Body of pancreas (tissue), 4 donors: ENCODE measurements at regions not wholly inside any gene's neighbourhood (a gene's known extent, or its start where the extent isn't known, plus 50 kb on each side); places are given as distances from the start of the nearest gene placed in this dataset.
"Not testable (repeated sequence)": the region's sequence is repeated elsewhere in the genome, so short reads cannot be mapped to it uniquely, and the experiment has no call there.

Experiments
- ATAC-seq: fragments of 150-250 bp; one replicate; pipeline ENCODE4 v1.9.1; 2016
- DNase-seq, 4 donors: peaks; one replicate each; pipeline ENCODE4 v3.0.0-alpha.2; 2019
- H3K27ac ChIP-seq, 4 donors: fragments of 200-600 bp; sonication (generic); 1 replicate in 3 of 4; 2 replicates in 1 of 4; pipeline versions ENCODE4 v1.5.1 to v1.6.1; 2016 to 2019; ENCODE audit warnings: mild to moderate bottlenecking in 1 of 4, mixed read lengths in 1 of 4, moderate library complexity in 1 of 4
- H3K27me3 ChIP-seq, 2 donors: fragments of 200-600 bp; sonication (generic); one replicate each; pipeline ENCODE4 v1.6.0; 2016; ENCODE audit warnings: mild to moderate bottlenecking in 1 of 2
- H3K36me3 ChIP-seq, 2 donors: fragments of 200-600 bp; sonication (generic); replicated peaks in 1 of 2; 2 replicates each; pipeline ENCODE4 v1.5.1; 2016; ENCODE audit warnings: low read depth in 2 of 2; ENCODE audit not compliant: insufficient read depth in 1 of 2
- H3K4me1 ChIP-seq: fragments of 200-600 bp; sonication (generic); one replicate; pipeline ENCODE4 v1.6.0; 2016
- H3K4me3 ChIP-seq, 2 donors: fragments of 200-600 bp; sonication (generic); 1 replicate in 1 of 2; 2 replicates in 1 of 2; pipeline ENCODE4 v1.5.1; 2016 to 2019
- H3K9me3 ChIP-seq, 3 donors: fragments of 200-600 bp; sonication (generic); 1 replicate in 2 of 3; 2 replicates in 1 of 3; pipeline ENCODE4 v1.5.1; 2016
- CTCF ChIP-seq, 7 experiments: fragments of 450-650 bp in 4 of 7; fragments of 200-600 bp in 3 of 7; sonication (generic) in 3 of 7; IDR thresholded peaks; one replicate each; pipeline ENCODE4 v1.5.1; 2016 to 2019; ENCODE audit warnings: antibody characterized with exemption in 7 of 7
- POLR2A ChIP-seq, 3 donors: fragments of 450-650 bp; IDR thresholded peaks; one replicate each; pipeline ENCODE4 v1.6.1; 2016; ENCODE audit warnings: antibody characterized with exemption in 3 of 3, mild to moderate bottlenecking in 2 of 3
- WGBS, 2 donors: methylation state at CpG; one replicate each; pipeline ENCODE4 v1.1.5; 2017; 5-methylcytosine and 5-hydroxymethylcytosine counted together
- intact Hi-C: fragments of 100-400 bp; cut with DNase I; formaldehyde crosslinking; loops from one replicate; pipeline ENCODE4 v1.15.1; 2023

- no peak overlapping the region for H3K27ac ChIP-seq
- H3K4me1 ChIP-seq: no peaks in the 10 kb centered on the region
- no peak for DNase-seq
- no peaks in the 10 kb centered on the region for H3K36me3 ChIP-seq
- no peak for ATAC-seq
- no peaks in the 10 kb centered on the region for H3K27me3 ChIP-seq
- TF ChIP-seq POLR2A (IDR thresholded peaks at IDR 0.05): no peak
- TF ChIP-seq CTCF (IDR thresholded peaks at IDR 0.05): no peak
- intact Hi-C loops: no loop called here
- H3K9me3 ChIP-seq: no peaks in the 10 kb centered on the region
- no peak overlapping the region for H3K4me3 ChIP-seq
Observed at GRCh38 chr3:26316472-26316871, 306.1 kb upstream of the LRRC3B start.

DNA sequence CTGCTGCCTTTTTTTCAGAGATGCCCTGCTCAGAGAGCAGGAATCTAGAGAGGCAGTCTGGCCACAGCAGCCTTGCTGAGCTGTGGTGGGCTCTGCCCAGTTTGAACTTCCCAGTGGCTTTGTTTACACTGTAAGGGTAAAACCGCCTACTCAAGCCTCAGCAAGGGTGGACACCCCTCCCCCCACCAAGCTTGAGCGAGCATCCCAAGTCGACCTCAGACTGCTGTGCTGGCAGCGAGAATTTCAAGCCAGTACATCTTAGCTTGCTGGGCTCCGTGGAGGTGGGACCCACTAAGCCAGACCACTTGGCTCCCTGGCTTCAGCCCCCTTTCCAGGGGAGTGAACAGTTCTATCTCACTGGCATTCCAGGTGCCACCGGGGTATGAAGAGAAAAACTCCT, 298.8 kb upstream of the LRRC3B start:
- H3K36me3 ChIP-seq, DNase-seq, ATAC-seq, H3K27ac ChIP-seq, H3K9me3 ChIP-seq, H3K27me3 ChIP-seq, H3K4me1 ChIP-seq, H3K4me3 ChIP-seq, intact Hi-C loops: not testable (repeated sequence)
- WGBS, 2 donors: 48 to 67% methylated on average over 5 to 6 of the region's 6 CpGs

DNA sequence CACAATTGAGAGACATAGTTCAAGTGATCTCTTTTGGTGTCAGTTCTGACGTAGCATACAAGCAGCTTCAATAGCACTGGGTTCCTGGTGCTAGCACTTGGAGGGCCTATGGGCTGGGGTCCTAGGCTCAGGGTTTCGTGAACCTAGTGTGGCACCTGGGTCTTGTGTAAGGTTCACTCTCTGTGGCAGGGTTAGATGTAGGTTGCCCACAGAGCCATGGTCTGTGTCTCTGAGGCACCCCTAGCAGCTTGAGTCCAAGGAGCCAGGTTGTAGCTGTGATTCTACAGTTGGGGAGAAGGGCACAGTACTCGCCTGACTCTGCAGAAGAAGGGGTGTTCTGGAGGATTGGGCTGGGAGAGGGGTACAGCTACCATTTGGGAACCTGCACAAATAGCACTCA, 282.6 kb upstream of the LRRC3B start:
- H3K36me3 ChIP-seq: no peaks in the 10 kb centered on the region
- H3K4me3 ChIP-seq: no peak overlapping the region
- H3K27me3 ChIP-seq: no peaks in the 10 kb centered on the region
- H3K4me1 ChIP-seq: no peaks in the 10 kb centered on the region
- no peak for DNase-seq
- H3K9me3 ChIP-seq: no peaks in the 10 kb centered on the region
- intact Hi-C loops: no loop called here
- ATAC-seq: no peak
- no peak overlapping the region for H3K27ac ChIP-seq
- TF ChIP-seq POLR2A (IDR thresholded peaks at IDR 0.05) (no peak), CTCF (IDR thresholded peaks at IDR 0.05) (no peak)
- WGBS, 2 donors: 60 to 70% methylated on average over 3 of the region's 3 CpGs

- TF ChIP-seq CTCF (IDR thresholded peaks at IDR 0.05) (no peak), POLR2A (IDR thresholded peaks at IDR 0.05) (no peak)
- Histone ChIP-seq H3K36me3 (no peaks in the 10 kb centered on the region), H3K9me3 (no peaks in the 10 kb centered on the region), H3K27me3 (no peaks in the 10 kb centered on the region), H3K27ac (no peak overlapping the region), H3K4me1 (no peaks in the 10 kb centered on the region), H3K4me3 (no peak overlapping the region)
- no peak for ATAC-seq
- WGBS, 2 donors: 38 to 50% methylated on average over 1 of the region's 1 CpG
- intact Hi-C loops: no loop called here
- no peak for DNase-seq
Observed at GRCh38 chr3:26343647-26344046, 278.9 kb upstream of the LRRC3B start.

DNA sequence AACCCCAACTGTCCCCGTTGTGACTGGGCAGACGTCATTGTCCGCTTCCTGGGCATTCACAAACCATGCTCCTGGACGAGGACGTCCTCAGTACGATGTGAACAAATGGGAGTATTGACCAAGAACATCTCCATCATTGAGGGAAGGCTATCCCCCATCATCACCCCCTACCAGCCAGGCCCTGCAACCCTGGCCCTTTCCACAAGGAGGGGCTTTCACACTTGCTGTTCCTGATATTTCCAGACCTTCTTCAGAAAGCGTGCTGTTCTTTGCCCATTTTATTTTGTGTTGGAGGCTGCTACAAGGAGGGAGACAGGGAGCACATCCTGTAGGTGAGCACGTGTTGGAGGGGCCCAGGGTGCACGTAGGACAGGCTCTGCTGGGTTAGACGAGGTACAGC, 277.0 kb upstream of the LRRC3B start:
- DNase-seq (no peak), ATAC-seq (no peak)
- TF ChIP-seq POLR2A (IDR thresholded peaks at IDR 0.05): no peak
- no peak for TF ChIP-seq CTCF (IDR thresholded peaks at IDR 0.05)
- H3K27me3 ChIP-seq: no peaks in the 10 kb centered on the region
- no peak overlapping the region for H3K4me3 ChIP-seq
- H3K36me3 ChIP-seq: no peaks in the 10 kb centered on the region
- WGBS, 2 donors: 68 to 69% methylated on average over 10 of the region's 10 CpGs
- H3K4me1 ChIP-seq: no peaks in the 10 kb centered on the region
- H3K9me3 ChIP-seq: peaks cover 0 to under 1% (median 0%) of the 10 kb centered on the region in 3 donors
- no peak overlapping the region for H3K27ac ChIP-seq
- intact Hi-C loops: no loop called here
